Esophagus (tissue), 2 donors: ENCODE measurements at regions not wholly inside any gene's neighbourhood (a gene's known extent, or its start where the extent isn't known, plus 50 kb on each side); places are given as distances from the start of the nearest gene placed in this dataset.

Experiments used
- H3K27ac ChIP-seq, 2 donors: one replicate each; pipeline ENCODE4 v1.5.1; 2013; ENCODE audit warnings: low read depth in 2 of 2, mild to moderate bottlenecking in 2 of 2, inconsistent platforms in 1 of 2, low read length in 1 of 2, moderate library complexity in 1 of 2
- H3K27me3 ChIP-seq, 2 donors: one replicate each; pipeline ENCODE4 v1.6.1; 2013; ENCODE audit warnings: low read length in 2 of 2, control low read depth in 1 of 2, mild to moderate bottlenecking in 1 of 2; ENCODE audit not compliant: insufficient read depth in 2 of 2, control insufficient read depth in 1 of 2
- H3K36me3 ChIP-seq, 2 donors: one replicate each; pipeline ENCODE4 v1.6.1; 2013; ENCODE audit warnings: low read length in 1 of 2; ENCODE audit not compliant: control insufficient read depth in 2 of 2, insufficient read depth in 2 of 2
- H3K4me1 ChIP-seq, 2 donors: one replicate each; pipeline ENCODE4 v1.6.1; 2013; ENCODE audit warnings: low read length in 1 of 2; ENCODE audit not compliant: control insufficient read depth in 2 of 2, insufficient read depth in 2 of 2
- H3K4me3 ChIP-seq, 2 donors: one replicate each; pipeline ENCODE4 v1.5.1; 2013; ENCODE audit warnings: low read length in 2 of 2, mild to moderate bottlenecking in 2 of 2, low read depth in 1 of 2, moderate library complexity in 1 of 2
- H3K9me3 ChIP-seq, 2 donors: one replicate each; pipeline ENCODE4 v1.6.1; 2013; ENCODE audit warnings: mild to moderate bottlenecking in 2 of 2, low read depth in 1 of 2, low read length in 1 of 2, moderate library complexity in 1 of 2; ENCODE audit not compliant: control insufficient read depth in 2 of 2, insufficient read depth in 1 of 2
- WGBS, 2 donors: extraction: QIAGEN DNeasy Blood & Tissue Kit; methylation state at CpG; one replicate each; pipeline ENCODE4 v1.1.7; 2013; 5-methylcytosine and 5-hydroxymethylcytosine counted together
- donor health status: healthy with polysubstance abuse.
- donor health status: Bipolar disorder and iron deficiency.

GRCh38 chr5:159439002-159439401, 108.7 kb upstream of the IL12B start:
- 86 to 91% methylated on average over 2 of the region's 2 CpGs for WGBS, 2 donors
- no peaks in the 10 kb centered on the region for H3K27me3 ChIP-seq
- H3K4me1 ChIP-seq: no peaks in the 10 kb centered on the region
- H3K9me3 ChIP-seq: no peaks in the 10 kb centered on the region
- no peak overlapping the region for H3K4me3 ChIP-seq
- no peak overlapping the region for H3K27ac ChIP-seq
- no peaks in the 10 kb centered on the region for H3K36me3 ChIP-seq

GRCh38 chr5:159440235-159440634, 109.9 kb upstream of the IL12B start:
- Histone ChIP-seq H3K4me3 (no peak overlapping the region), H3K9me3 (no peaks in the 10 kb centered on the region), H3K27me3 (no peaks in the 10 kb centered on the region), H3K36me3 (no peaks in the 10 kb centered on the region), H3K27ac (no peak overlapping the region), H3K4me1 (no peaks in the 10 kb centered on the region)
- 80 to 81% methylated on average over 7 of the region's 7 CpGs for WGBS, 2 donors

GRCh38 chr5:159440968-159441367, 110.7 kb upstream of the IL12B start:
- no peaks in the 10 kb centered on the region for H3K36me3 ChIP-seq
- 79 to 85% methylated on average over 4 of the region's 4 CpGs for WGBS, 2 donors
- no peaks in the 10 kb centered on the region for H3K9me3 ChIP-seq
- no peaks in the 10 kb centered on the region for H3K27me3 ChIP-seq
- H3K27ac ChIP-seq: no peak overlapping the region
- H3K4me1 ChIP-seq: no peaks in the 10 kb centered on the region
- H3K4me3 ChIP-seq: no peak overlapping the region

- no peak overlapping the region for H3K27ac ChIP-seq
- WGBS, 2 donors: 52 to 67% methylated on average over 3 of the region's 3 CpGs
- H3K4me1 ChIP-seq: no peaks in the 10 kb centered on the region
- no peaks in the 10 kb centered on the region for H3K9me3 ChIP-seq
- H3K4me3 ChIP-seq: no peak overlapping the region
- no peaks in the 10 kb centered on the region for H3K36me3 ChIP-seq
- H3K27me3 ChIP-seq: no peaks in the 10 kb centered on the region
Observed at GRCh38 chr5:159441441-159441840, 111.2 kb upstream of the IL12B start.

- no peaks in the 10 kb centered on the region for H3K27me3 ChIP-seq
- no peak overlapping the region for H3K27ac ChIP-seq
- no peak overlapping the region for H3K4me3 ChIP-seq
- H3K36me3 ChIP-seq: no peaks in the 10 kb centered on the region
- whole genome bisulfite sequencing, 2 donors: 50 to 64% methylated on average over 12 of the region's 12 CpGs
- no peaks in the 10 kb centered on the region for H3K9me3 ChIP-seq
- H3K4me1 ChIP-seq: no peaks in the 10 kb centered on the region
Observed at GRCh38 chr5:159442206-159442850, 112.0 kb upstream of the IL12B start.

GRCh38 chr5:159444441-159445082, 114.3 kb upstream of the IL12B start:
- H3K27me3 ChIP-seq: no peaks in the 10 kb centered on the region
- H3K27ac ChIP-seq: no peak overlapping the region
- H3K4me3 ChIP-seq: no peak overlapping the region
- no peaks in the 10 kb centered on the region for H3K36me3 ChIP-seq
- no peaks in the 10 kb centered on the region for H3K4me1 ChIP-seq
- WGBS, 2 donors: 55% methylated on average over 6 of the region's 6 CpGs
- H3K9me3 ChIP-seq: no peaks in the 10 kb centered on the region

- WGBS, 2 donors: 74 to 86% methylated on average over 1 of the region's 1 CpG
- H3K36me3 ChIP-seq: no peaks in the 10 kb centered on the region
- H3K27me3 ChIP-seq: no peaks in the 10 kb centered on the region
- no peaks in the 10 kb centered on the region for H3K9me3 ChIP-seq
- H3K27ac ChIP-seq: no peak overlapping the region
- no peak overlapping the region for H3K4me3 ChIP-seq
- no peaks in the 10 kb centered on the region for H3K4me1 ChIP-seq
Observed at GRCh38 chr5:159447116-159447515, 116.8 kb upstream of the IL12B start.

- H3K27me3 ChIP-seq: no peaks in the 10 kb centered on the region
- H3K36me3 ChIP-seq: no peaks in the 10 kb centered on the region
- H3K9me3 ChIP-seq: no peaks in the 10 kb centered on the region
- H3K4me3 ChIP-seq: no peak overlapping the region
- WGBS, 2 donors: 76 to 85% methylated on average over 5 of the region's 5 CpGs
- H3K27ac ChIP-seq: no peak overlapping the region
- no peaks in the 10 kb centered on the region for H3K4me1 ChIP-seq
Observed at GRCh38 chr5:159448841-159449407, 118.6 kb upstream of the IL12B start.

GRCh38 chr5:159449925-159450324, 119.6 kb upstream of the IL12B start:
- Histone ChIP-seq H3K27me3 (no peaks in the 10 kb centered on the region), H3K36me3 (no peaks in the 10 kb centered on the region), H3K9me3 (no peaks in the 10 kb centered on the region), H3K27ac (no peak overlapping the region), H3K4me3 (no peak overlapping the region), H3K4me1 (no peaks in the 10 kb centered on the region)
- 81 to 83% methylated on average over 7 of the region's 7 CpGs for WGBS, 2 donors

- no peaks in the 10 kb centered on the region for H3K4me1 ChIP-seq
- 89 to 90% methylated on average over 4 of the region's 4 CpGs for WGBS, 2 donors
- no peak overlapping the region for H3K27ac ChIP-seq
- no peaks in the 10 kb centered on the region for H3K27me3 ChIP-seq
- H3K36me3 ChIP-seq: no peaks in the 10 kb centered on the region
- no peaks in the 10 kb centered on the region for H3K9me3 ChIP-seq
- no peak overlapping the region for H3K4me3 ChIP-seq
Observed at GRCh38 chr5:159450417-159450816, 120.1 kb upstream of the IL12B start.
